Activated CD8-positive, alpha-beta T cell treated with anti-CD3 and anti-CD28 coated beads, Interleukin-2, amount 10 ng/mL, durations not matched to agents 7 days and 5 days (primary cell): ENCODE measurements at regions not wholly inside any gene's neighbourhood (a gene's known extent, or its start where the extent isn't known, plus 50 kb on each side); places are given as distances from the start of the nearest gene placed in this dataset.

ENCODE experiments used
- ATAC-seq: fragments of 150-1000 bp; cut with Tn5 transposase; one replicate; pipeline ENCODE4 v1.10.0; 2021; ENCODE audit warnings: moderate library complexity
- CTCF ChIA-PET: fragments of 350-600 bp; sonication (Branson Sonifier 250); formaldehyde crosslinking; loops from one replicate; lab custom pipeline; 2021; ENCODE audit warnings: antibody characterized with exemption; lab: Charles Lee
- POLR2A ChIA-PET: fragments of 350-600 bp; sonication (Branson Sonifier 250); formaldehyde crosslinking; loops from one replicate; lab custom pipeline; 2021; ENCODE audit warnings: antibody characterized with exemption; lab: Charles Lee
- DNase-seq: peaks from one replicate; pipeline ENCODE4 v3.0.0-alpha.2; 2020
- H3K27ac Mint-ChIP-seq: one replicate; pipeline ENCODE4 v1.8.0; 2021; ENCODE audit warnings: mild to moderate bottlenecking, mixed read lengths
- H3K27me3 Mint-ChIP-seq: one replicate; pipeline ENCODE4 v1.8.0; 2021; ENCODE audit warnings: low read depth, mixed read lengths
- H3K36me3 Mint-ChIP-seq: one replicate; pipeline ENCODE4 v1.8.0; 2021; ENCODE audit warnings: low read depth, mixed read lengths
- H3K4me1 Mint-ChIP-seq: one replicate; pipeline ENCODE4 v1.8.0; 2021; ENCODE audit warnings: low read depth, mixed read lengths
- H3K4me3 Mint-ChIP-seq: one replicate; pipeline ENCODE4 v1.8.0; 2021; ENCODE audit warnings: mild to moderate bottlenecking, mixed read lengths
- H3K9me3 Mint-ChIP-seq: one replicate; pipeline ENCODE4 v1.8.0; 2022; ENCODE audit warnings: mixed read lengths; ENCODE audit not compliant: insufficient read depth

GRCh38 chr2:129767346-129768035 is 212.0 kb upstream of the RAB6C start:
- ATAC-seq (no peak), DNase-seq (no peak)
- H3K36me3 Mint-ChIP-seq = no peaks in the 10 kb centered on the region
- H3K4me1 Mint-ChIP-seq = no peaks in the 10 kb centered on the region
- H3K27ac Mint-ChIP-seq = no peak overlapping the region
- ChIA-PET CTCF (no interaction called here), POLR2A (no interaction called here)
- H3K9me3 Mint-ChIP-seq = no peaks in the 10 kb centered on the region
- no peak overlapping the region for H3K4me3 Mint-ChIP-seq
- no peaks in the 10 kb centered on the region for H3K27me3 Mint-ChIP-seq

- ChIA-PET CTCF (no interaction called here), POLR2A (no interaction called here)
- no peak for DNase-seq
- Mint-ChIP-seq H3K36me3 (no peaks in the 10 kb centered on the region), H3K4me3 (no peak overlapping the region), H3K9me3 (no peaks in the 10 kb centered on the region), H3K27ac (no peak overlapping the region), H3K27me3 (peaks cover 2% of the 10 kb centered on the region), H3K4me1 (no peaks in the 10 kb centered on the region)
- no peak for ATAC-seq
Measured at GRCh38 chr2:129768036-129768386, 211.5 kb upstream of the RAB6C start.

- no peak for DNase-seq
- CTCF ChIA-PET = no interaction called here
- POLR2A ChIA-PET = no interaction called here
- Mint-ChIP-seq H3K36me3 (no peaks in the 10 kb centered on the region), H3K27me3 (peaks cover 2% of the 10 kb centered on the region), H3K27ac (no peak overlapping the region), H3K4me3 (no peak overlapping the region), H3K9me3 (no peaks in the 10 kb centered on the region), H3K4me1 (no peaks in the 10 kb centered on the region)
- no peak for ATAC-seq
Measured at GRCh38 chr2:129768485-129769184, 210.8 kb upstream of the RAB6C start.

GRCh38 chr2:129769185-129769991 is 210.1 kb upstream of the RAB6C start:
- Mint-ChIP-seq H3K9me3 (no peaks in the 10 kb centered on the region), H3K4me1 (no peaks in the 10 kb centered on the region), H3K36me3 (no peaks in the 10 kb centered on the region), H3K27ac (no peak overlapping the region), H3K4me3 (no peak overlapping the region), H3K27me3 (peaks cover 6% of the 10 kb centered on the region)
- ATAC-seq = no peak
- POLR2A ChIA-PET = no interaction called here
- DNase-seq = no peak
- CTCF ChIA-PET = no interaction called here

GRCh38 chr2:129771418-129772189 is 207.9 kb upstream of the RAB6C start:
- H3K36me3 Mint-ChIP-seq = no peaks in the 10 kb centered on the region
- no peak overlapping the region for H3K4me3 Mint-ChIP-seq
- H3K27me3 Mint-ChIP-seq = peaks cover 6% of the 10 kb centered on the region
- no peaks in the 10 kb centered on the region for H3K4me1 Mint-ChIP-seq
- ChIA-PET POLR2A (no interaction called here), CTCF (no interaction called here)
- H3K9me3 Mint-ChIP-seq = no peaks in the 10 kb centered on the region
- DNase-seq = no peak
- H3K27ac Mint-ChIP-seq = no peak overlapping the region
- no peak for ATAC-seq

GRCh38 chr2:129772190-129772579 is 207.3 kb upstream of the RAB6C start:
- H3K27me3 Mint-ChIP-seq = peaks cover 6% of the 10 kb centered on the region
- DNase-seq = no peak
- no peak overlapping the region for H3K4me3 Mint-ChIP-seq
- H3K4me1 Mint-ChIP-seq = no peaks in the 10 kb centered on the region
- CTCF ChIA-PET = no interaction called here
- no peaks in the 10 kb centered on the region for H3K9me3 Mint-ChIP-seq
- H3K27ac Mint-ChIP-seq = no peak overlapping the region
- POLR2A ChIA-PET = no interaction called here
- ATAC-seq = no peak
- no peaks in the 10 kb centered on the region for H3K36me3 Mint-ChIP-seq

- ChIA-PET CTCF (no interaction called here), POLR2A (no interaction called here)
- H3K9me3 Mint-ChIP-seq = no peaks in the 10 kb centered on the region
- no peak overlapping the region for H3K4me3 Mint-ChIP-seq
- H3K27ac Mint-ChIP-seq = no peak overlapping the region
- H3K4me1 Mint-ChIP-seq = no peaks in the 10 kb centered on the region
- no peak for ATAC-seq
- DNase-seq = no peak
- peaks cover 6% of the 10 kb centered on the region for H3K27me3 Mint-ChIP-seq
- no peaks in the 10 kb centered on the region for H3K36me3 Mint-ChIP-seq
Measured at GRCh38 chr2:129775952-129776653, 203.4 kb upstream of the RAB6C start.

GRCh38 chr2:129777146-129777545 is 202.3 kb upstream of the RAB6C start:
- POLR2A ChIA-PET = no interaction called here
- no peaks in the 10 kb centered on the region for H3K4me1 Mint-ChIP-seq
- ATAC-seq (no peak), DNase-seq (no peak)
- H3K4me3 Mint-ChIP-seq = no peak overlapping the region
- H3K27me3 Mint-ChIP-seq = peaks cover 6% of the 10 kb centered on the region
- no peak overlapping the region for H3K27ac Mint-ChIP-seq
- H3K9me3 Mint-ChIP-seq = no peaks in the 10 kb centered on the region
- CTCF ChIA-PET = no interaction called here
- no peaks in the 10 kb centered on the region for H3K36me3 Mint-ChIP-seq

GRCh38 chr2:129777762-129778583 is 201.5 kb upstream of the RAB6C start:
- ATAC-seq (no peak), DNase-seq (no peak)
- Mint-ChIP-seq H3K4me1 (no peaks in the 10 kb centered on the region), H3K9me3 (no peaks in the 10 kb centered on the region), H3K27ac (no peak overlapping the region), H3K4me3 (no peak overlapping the region), H3K36me3 (no peaks in the 10 kb centered on the region), H3K27me3 (peaks cover 4% of the 10 kb centered on the region)
- ChIA-PET CTCF (no interaction called here), POLR2A (no interaction called here)

- DNase-seq = no peak
- ChIA-PET POLR2A (no interaction called here), CTCF (no interaction called here)
- Mint-ChIP-seq H3K27me3 (peaks cover 4% of the 10 kb centered on the region), H3K4me1 (no peaks in the 10 kb centered on the region), H3K36me3 (no peaks in the 10 kb centered on the region), H3K27ac (no peak overlapping the region), H3K4me3 (no peak overlapping the region), H3K9me3 (no peaks in the 10 kb centered on the region)
- no peak for ATAC-seq
Measured at GRCh38 chr2:129778584-129778877, 200.9 kb upstream of the RAB6C start.

GRCh38 chr2:129779783-129780182 is 199.7 kb upstream of the RAB6C start:
- no peak for DNase-seq
- no peak overlapping the region for H3K4me3 Mint-ChIP-seq
- H3K27ac Mint-ChIP-seq = no peak overlapping the region
- H3K4me1 Mint-ChIP-seq = no peaks in the 10 kb centered on the region
- ATAC-seq = no peak
- no peaks in the 10 kb centered on the region for H3K36me3 Mint-ChIP-seq
- CTCF ChIA-PET = no interaction called here
- no peaks in the 10 kb centered on the region for H3K9me3 Mint-ChIP-seq
- POLR2A ChIA-PET = no interaction called here
- H3K27me3 Mint-ChIP-seq = no peaks in the 10 kb centered on the region
